ENCODE measurements at regions not wholly inside any gene's neighbourhood (a gene's known extent, or its start where the extent isn't known, plus 50 kb on each side); places are given as distances from the start of the nearest gene placed in this dataset.
"Not testable (repeated sequence)": the region's sequence is repeated elsewhere in the genome, so short reads cannot be mapped to it uniquely, and the experiment has no call there.

DNA sequence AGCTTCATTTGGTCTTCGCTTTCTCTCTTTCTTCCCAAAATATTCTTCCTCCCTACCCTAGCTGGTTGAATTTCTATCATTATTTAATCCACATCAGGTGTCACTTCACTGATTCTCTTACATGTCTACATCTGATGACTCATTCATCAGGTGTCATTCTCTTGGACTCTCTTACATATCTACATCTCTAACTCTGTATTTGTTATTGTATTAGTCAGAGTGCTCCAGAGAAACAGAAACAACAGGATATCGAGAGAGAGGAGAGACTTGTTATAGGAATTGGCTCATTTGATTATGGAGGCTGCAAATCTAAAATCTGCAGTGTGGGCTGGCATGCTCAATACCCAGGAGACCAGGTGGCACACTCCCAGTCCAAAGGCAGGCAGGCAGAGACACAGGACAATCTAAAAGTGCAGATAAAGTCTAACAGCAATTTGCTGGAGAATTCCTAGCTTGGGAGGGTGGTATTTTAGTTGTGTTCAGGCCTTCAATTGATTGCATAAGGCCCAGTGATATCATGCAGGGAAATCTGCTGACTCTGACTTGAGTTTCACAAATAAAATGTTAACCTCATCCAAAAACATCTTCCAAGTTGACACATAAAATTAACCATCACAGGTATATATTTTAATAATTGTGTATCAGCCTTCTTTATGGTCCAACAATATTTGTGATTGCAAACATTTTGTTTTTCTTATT lies 541.4 kb upstream of the SLITRK5 start:
- Histone ChIP-seq H3K27ac (no peak overlapping the region), H3K4me3 (no peak overlapping the region)

DNA sequence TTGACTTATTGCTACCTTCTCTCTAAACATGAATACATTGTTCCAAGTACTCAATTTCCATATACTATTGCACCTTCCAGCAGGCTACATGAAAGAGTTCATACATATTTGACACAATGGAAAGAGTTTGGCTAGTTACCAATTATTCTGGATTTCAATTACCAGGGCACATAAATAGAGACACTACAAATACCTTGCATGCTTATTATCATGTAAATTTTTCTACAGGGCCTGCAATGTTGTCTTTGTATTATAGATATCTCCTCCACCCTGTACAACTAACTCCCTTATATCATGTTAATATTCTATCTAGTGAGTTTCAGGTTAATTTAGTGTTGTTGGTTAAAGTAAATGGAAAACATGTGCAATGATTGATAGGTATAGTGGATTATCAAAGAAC lies 540.7 kb upstream of the SLITRK5 start:
- H3K27ac ChIP-seq = no peak overlapping the region
- H3K4me3 ChIP-seq = no peak overlapping the region

DNA sequence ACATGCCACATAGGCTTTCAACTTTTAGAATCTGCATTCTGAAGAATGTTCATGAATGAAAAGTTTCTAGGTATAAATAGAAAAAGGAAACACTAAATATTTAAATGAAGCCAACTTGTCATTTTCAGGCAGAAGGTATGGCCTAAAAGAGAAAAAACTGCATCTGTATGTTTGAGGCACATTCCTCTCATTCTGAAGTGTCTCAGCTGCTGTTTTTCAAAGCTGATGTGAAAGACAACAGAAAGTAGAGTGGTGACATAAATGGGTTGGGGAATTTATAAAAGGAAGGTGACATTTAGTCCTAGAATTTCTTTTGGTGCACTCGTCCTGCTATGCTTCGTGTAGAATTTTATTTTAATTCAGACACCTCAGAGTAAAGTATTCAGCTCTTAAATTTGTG lies 539.6 kb upstream of the SLITRK5 start:
- H3K27ac ChIP-seq = no peak overlapping the region
- no peak overlapping the region for H3K4me3 ChIP-seq

DNA sequence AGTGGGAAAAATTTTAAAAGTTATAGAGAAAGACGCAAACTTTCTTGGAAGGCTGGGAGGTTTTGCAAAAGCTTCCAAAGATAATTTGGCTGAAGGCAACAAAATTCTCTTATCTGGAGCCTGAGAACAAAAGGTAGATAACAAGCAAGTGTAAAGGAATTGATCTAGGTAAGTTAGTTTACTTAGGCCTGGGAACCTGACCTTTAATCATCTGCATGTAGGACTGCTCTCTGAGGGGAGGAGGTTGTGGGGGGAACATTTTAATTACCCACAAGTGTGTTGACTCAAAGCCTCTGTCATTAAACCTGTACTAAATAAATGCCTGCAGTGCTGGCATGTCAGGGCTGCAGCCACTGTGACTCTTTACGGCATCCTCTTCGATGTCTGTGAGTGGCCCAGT lies 532.3 kb upstream of the SLITRK5 start:
- no peak overlapping the region for H3K27ac ChIP-seq
- H3K4me3 ChIP-seq = no peak overlapping the region

DNA sequence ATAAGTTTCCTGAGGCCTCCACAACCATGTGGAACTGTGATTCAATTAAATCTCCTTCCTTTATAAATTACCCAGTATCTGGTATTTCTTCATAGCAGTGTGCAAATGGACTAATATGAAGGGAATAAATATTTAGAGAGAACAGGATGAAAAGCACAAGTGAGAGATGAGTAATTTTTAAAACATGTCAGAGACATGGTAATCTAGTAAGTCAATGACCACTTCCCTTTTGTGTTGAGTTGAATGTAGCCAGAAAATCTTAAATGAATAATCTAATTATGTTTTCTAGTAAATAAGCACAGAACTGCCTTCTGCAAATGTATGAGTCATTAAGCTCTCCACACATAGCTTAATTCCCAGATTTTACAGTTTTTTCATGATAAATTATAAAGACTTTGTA lies 524.1 kb upstream of the SLITRK5 start:
- Histone ChIP-seq H3K4me3 (no peak overlapping the region), H3K27ac (no peak overlapping the region)

DNA sequence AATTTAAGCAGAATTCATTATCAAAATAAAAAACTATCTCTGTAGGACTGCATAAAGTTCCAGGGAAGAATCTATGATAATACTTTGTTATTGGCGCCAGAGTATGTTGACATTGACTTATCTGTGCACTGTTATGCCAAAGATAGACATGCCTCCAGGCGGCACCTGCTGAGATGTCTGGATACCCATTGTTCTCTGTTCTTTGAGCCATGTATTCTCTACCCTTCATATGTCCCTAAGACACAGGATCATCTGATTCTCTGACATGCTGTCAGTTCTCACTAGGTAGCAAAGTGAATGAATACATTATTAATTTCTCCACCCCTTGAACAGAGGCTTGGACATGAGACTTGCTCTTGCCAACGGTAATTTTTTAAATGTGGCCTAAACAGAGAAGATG lies 517.8 kb upstream of the SLITRK5 start:
- Histone ChIP-seq H3K27ac (no peak overlapping the region), H3K4me3 (no peak overlapping the region)

DNA sequence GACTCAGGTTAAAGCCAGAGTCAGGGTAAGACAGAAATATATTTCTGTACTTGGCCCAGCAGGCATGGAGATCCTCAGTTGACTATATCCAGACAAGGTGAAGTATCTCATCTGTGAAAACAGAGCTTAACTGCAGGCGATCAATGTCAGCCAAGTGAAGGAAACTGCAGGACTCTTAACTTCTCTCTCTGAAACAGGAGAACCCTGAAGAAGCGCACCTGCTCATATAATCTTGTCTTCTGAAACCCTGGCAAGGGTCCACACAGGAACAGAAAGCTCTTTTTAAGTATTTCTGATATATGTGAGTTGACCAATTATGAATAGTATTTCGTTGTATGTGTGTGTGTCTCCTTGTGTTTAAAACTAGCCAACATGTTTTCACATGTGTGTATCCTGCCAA lies 504.8 kb upstream of the SLITRK5 start:
- no peak overlapping the region for H3K4me3 ChIP-seq
- no peak overlapping the region for H3K27ac ChIP-seq

DNA sequence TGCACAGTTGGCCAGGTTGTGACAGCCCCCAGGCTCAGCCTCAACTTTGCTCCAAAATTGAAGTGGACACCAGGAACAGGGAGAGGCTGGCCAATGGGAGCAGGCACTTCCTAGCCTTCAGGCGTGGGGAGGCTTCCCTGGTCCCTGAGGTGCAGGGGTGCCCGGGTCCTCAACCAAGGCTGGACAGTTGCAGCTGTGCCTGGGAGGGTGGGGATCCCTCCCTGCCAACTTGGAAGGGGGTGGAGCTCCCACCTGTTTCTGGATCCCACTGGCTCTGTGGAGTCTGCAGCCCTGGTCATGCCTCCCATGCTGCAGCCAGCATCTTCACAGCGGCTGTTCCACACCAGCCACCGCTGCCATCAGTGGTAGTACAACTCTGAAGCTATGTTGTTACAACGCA lies 502.8 kb upstream of the SLITRK5 start:
- Histone ChIP-seq H3K4me3 (no peak overlapping the region), H3K27ac (no peak overlapping the region)

DNA sequence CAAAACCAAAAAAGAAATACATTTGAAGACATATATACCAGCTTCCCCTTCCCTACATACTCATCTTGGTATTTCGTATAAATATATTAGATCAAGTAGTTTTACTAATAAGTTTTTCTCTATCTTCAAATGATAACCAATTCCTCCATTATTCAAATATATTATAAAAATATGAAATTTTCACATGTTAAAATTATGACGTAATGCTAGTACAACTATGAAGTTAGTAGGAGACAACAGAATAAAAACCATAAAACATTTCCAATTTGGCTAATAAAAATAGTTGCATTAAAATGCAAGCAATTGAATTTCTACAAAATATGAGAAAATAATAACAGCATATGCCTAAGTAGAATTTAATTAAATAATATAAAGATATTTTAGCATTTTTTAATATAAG lies 501.8 kb upstream of the SLITRK5 start:
- Histone ChIP-seq H3K4me3 (no peak overlapping the region), H3K27ac (no peak overlapping the region)

DNA sequence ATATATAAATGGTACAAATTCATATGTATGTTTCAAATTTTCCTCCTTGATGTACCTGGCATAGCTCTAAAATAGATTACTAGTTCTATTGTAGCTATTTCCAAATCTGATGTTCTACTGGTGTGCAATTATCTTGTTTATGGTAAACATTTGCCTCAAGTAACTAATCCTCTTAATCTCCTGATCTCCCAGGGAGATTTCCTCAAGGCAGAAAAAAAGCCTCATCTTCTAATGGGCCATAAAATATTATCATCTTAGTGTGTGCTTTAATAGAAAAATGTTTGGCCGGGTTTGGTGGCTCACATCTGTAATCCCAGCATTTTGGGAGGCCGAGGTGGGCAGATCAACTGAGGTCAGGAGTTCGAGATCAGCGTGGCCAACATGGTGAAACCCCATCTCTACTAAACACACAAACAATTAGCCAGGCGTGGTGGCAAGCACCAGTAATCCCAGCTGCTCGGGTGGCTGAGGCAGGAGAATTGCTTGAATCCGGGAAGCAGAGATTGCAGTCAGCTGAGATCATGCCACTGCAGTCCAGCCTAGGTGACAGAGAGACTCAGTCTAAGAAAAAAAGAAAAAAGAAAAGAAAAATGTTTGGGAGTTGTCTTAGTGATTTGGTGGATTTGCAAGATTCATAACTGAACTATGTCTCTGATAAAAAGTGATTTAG lies 498.9 kb upstream of the SLITRK5 start:
- Histone ChIP-seq H3K27ac (no peak overlapping the region), H3K4me3 (no peak overlapping the region)

DNA sequence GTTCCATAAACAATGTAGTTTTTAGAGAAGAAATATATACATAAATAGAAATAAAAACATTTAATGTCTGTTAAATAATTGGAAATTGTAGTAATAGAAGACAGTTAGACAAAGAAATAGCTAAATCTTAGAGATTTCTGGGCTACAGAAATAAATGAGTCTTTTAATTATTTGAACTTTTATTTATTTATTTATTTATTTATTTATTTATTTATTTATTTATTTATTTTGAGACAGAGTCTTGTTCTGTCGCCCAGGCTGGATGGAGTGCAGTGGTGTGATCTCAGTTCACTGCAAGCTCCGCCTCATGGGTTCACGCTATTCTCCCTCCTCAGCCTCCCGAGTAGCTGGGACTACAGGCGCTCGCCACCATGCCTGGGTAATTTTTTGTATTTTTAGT lies 486.0 kb upstream of the SLITRK5 start:
- not testable (repeated sequence) for H3K27ac ChIP-seq, H3K4me3 ChIP-seq

DNA sequence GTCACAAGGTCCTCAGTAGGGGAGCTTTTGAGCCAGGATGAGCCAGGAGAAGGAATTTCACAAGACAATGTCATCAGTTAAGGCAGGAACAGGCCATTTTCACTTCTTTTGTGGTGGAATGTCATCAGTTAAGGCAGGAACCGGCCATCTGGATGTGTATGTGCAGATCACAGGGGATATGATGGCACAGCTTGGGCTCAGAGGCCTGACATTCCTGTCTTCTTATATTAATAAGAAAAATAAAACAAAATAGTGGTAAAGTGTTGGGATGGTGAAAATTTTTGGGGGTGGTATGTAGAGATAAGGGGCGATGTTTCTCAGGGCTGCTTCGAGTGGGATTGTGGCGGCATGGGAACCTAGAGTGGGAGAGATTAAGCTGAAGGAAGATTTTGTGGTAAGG lies 484.5 kb upstream of the SLITRK5 start:
- not testable (repeated sequence) for H3K4me3 ChIP-seq, H3K27ac ChIP-seq

DNA sequence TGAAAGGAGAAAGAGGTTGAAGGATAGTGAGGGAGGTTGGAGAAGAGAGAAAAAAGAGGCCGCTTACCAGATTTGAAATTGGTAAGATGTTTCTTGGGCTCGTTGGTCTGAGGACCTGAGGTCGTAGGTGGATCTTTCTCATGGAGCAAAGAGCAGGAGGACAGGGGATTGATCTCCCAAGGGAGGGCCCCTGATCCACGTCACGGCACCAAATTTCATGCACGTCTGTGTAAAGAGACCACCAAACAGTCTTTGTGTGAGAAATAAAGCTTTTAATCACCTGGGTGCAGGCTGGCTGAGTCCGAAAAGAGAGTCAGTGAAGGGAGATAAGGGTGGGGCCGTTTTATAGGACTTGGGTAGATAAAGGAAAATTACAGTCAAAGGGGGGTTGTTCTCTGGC lies 479.7 kb upstream of the SLITRK5 start:
- H3K4me3 ChIP-seq, H3K27ac ChIP-seq: not testable (repeated sequence)

DNA sequence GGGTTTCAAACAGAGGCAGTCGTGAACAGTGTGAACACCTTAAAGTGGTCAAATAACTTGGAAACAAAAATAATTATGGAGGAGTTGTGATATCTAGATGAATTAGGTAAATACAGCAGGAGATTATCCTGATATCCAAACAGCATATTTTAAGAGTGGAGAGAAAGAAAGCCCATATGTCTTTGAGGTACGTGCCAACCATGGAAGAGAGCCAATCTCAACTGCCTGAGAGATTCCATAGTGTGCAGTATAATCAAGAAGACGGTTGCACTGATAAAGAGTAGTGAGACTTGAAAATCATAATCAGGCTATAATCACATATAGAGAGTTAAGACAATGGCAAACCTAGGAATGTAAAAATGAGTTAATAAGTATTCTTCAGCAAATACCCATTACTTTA lies 472.8 kb upstream of the SLITRK5 start:
- H3K4me3 ChIP-seq = no peak overlapping the region
- no peak overlapping the region for H3K27ac ChIP-seq

DNA sequence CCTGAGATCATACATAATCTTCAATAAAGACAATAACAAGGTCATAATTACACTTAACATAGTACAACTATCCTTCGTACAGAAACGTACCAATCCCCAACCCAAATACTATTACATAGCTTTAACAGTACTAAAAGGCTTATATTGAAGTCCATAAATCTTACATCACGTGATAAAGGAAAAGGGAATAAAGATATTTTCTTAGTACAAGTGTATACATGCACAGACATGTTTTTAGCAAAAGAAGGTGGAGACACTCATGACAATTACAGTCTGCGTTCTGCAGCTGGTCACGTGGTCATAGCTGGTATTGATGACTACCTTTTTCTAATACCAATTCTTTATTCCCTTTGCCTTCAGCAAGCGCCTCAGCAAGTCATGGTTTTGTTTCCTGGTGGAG lies 464.5 kb upstream of the SLITRK5 start:
- Histone ChIP-seq H3K27ac (no peak overlapping the region), H3K4me3 (no peak overlapping the region)

DNA sequence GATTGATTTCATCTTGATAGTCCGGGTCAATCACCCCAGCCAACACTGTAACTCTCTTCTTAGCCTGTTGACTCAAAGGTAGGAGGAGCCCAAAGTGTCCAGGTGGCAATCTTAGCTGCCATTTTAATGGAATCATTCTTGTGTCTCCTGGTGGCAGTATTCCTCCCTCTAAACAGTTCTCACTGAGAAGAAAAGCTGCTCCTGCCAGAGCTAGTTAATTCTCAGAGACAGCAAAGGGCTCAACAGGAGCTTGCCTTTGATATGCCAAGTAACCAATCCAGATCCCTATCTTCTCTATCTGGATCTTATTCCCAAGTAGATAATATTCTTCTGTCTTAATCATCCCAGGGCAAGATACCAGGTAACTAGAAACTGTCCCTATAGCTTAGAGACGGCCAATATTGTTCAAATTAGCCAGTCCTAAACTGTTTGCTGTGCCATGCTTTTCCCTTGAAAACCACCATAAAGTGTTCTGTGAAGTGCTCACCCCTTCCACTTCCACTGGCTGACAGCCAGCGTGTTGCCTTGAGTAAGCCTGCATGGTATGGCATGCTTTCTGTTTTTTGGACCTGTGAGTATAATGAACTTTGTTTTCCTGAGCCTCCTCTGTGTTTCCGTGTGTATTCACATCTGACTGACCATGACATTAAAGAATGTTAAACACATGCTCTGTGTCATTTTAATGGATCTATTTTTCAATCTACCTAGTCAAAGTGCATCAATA lies 463.7 kb upstream of the SLITRK5 start:
- Histone ChIP-seq H3K27ac (no peak overlapping the region), H3K4me3 (no peak overlapping the region)

DNA sequence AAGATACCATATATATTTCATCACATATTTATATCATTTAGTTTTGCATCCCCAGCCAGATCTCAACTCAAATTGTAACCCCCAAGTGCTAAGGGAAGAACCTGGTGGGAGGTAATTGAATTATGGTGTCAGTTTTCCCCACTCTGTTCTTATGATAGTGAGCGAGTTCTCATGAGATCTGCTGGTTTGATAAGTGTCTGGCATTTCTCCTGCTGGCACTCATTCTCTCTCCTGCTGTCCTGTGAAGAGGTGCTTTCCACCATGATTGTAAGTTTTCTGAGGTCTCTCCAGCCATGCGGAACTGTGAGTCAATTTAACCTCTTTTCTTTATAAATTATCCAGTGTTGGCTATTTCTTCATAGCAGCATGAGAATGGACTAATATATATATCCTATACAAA lies 462.5 kb upstream of the SLITRK5 start:
- H3K27ac ChIP-seq = no peak overlapping the region
- no peak overlapping the region for H3K4me3 ChIP-seq

DNA sequence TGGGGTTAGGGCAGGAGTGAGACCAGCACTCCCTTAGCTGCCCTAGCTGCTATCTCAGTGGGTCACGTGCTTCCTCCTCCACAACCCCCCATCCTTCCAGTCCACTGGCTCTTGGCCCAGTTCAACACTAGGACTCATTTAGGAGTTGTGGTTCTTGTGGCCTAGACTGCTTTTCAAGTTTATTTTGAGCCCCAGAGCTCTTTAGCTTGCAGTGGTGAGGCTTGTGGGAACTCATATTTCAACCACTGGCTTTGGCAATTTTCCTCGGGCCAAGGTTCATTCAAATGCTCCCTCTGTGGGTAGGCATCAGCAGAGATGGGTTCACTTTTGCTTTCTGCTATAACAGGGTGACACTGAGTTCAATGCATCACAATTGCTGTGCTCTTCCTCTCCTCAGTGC lies 436.2 kb upstream of the SLITRK5 start:
- H3K27ac ChIP-seq = no peak overlapping the region
- no peak overlapping the region for H3K4me3 ChIP-seq

DNA sequence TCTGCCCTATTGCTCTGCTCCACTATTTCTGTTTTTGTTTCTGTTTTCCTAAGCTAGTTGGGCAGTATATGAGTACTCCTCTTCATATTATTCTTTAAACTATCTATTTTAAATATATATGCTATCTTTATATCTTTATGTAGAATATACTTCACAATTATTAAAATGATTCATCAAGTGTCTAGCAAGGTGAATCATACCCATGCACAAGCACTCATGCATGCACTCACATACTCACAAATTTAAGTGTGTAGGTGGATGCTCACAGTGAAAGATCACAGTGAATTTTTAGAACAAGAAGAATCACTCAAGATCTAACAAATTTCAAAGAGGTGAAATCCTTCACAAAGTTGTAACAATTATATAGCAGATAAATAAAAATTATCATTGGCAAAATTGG lies 435.6 kb upstream of the SLITRK5 start:
- H3K27ac ChIP-seq = no peak overlapping the region
- no peak overlapping the region for H3K4me3 ChIP-seq

DNA sequence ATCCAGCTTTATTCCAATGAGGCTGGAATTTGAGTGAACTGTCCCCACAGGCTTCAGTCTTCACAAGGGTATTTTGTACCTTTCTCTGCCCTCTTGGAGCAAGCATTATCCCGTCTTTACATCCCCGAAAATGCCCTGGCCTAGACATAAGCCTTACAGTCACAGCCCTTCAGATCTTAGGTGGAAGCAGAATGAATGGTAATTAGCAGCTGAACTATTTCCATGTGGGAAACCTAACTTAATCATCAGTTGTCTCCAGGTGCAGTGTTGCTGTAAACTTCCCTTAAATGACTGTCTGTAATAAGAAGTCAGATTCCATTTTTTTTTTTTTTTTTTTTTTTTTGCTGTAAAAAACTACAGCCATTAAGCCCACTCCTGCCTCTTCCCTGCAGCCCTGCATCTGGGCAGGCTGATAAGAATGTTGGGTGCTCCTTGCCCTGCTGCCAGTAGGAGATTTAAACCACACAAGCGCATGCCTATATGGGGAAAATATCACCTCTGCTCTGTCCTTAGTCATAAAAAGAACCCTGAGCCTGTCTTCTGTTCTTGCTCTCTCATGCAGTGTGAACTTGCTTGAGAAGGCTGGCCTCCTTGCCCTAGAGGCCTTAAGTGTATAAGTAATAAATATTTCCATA lies 426.8 kb upstream of the SLITRK5 start:
- Histone ChIP-seq H3K27ac (no peak overlapping the region), H3K4me3 (no peak overlapping the region)

DNA sequence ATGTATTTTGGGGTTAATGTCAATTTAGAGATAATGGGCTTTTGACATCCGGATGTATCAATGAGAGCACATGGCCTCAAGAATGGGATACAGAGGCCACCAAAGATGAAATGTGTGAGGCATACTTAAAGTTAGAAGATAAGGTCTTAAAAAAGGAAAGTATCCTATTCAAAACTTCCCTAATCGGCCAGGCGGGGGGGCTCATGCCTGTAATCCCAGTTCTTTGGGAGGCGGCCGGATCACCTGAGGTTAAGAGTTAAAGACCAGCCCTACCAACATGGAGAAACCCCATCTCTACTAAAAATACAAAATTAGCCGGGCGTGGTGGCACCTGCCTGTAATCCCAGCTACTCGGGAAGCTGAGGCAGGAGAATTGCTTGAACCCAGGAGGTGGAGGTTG lies 421.3 kb upstream of the SLITRK5 start:
- H3K27ac ChIP-seq, H3K4me3 ChIP-seq: not testable (repeated sequence)
